ENCODE measurements at regions not wholly inside any gene's neighbourhood (a gene's known extent, or its start where the extent isn't known, plus 50 kb on each side); places are given as distances from the start of the nearest gene placed in this dataset.

DNA sequence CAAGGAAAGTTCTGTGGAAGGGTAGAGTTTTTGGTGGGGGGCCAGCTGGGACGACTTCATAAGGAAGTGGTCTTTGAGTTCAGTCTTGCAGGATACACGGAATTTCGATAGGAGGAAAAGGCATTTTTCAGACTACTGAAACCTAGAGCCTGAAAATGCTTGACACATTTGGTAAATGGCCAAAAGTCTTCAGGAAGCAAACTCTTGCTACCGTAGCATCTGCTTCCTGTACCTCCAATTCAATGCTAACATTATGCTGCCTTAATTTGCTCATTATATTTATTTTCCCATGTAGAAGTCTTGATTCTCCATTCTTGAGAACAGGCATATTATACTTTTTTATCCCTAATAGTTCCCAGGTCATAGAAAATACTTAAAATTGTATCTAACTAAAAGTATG is 129.3 kb upstream of the MED13 start:
- TF ChIP-seq, protein P1, sequence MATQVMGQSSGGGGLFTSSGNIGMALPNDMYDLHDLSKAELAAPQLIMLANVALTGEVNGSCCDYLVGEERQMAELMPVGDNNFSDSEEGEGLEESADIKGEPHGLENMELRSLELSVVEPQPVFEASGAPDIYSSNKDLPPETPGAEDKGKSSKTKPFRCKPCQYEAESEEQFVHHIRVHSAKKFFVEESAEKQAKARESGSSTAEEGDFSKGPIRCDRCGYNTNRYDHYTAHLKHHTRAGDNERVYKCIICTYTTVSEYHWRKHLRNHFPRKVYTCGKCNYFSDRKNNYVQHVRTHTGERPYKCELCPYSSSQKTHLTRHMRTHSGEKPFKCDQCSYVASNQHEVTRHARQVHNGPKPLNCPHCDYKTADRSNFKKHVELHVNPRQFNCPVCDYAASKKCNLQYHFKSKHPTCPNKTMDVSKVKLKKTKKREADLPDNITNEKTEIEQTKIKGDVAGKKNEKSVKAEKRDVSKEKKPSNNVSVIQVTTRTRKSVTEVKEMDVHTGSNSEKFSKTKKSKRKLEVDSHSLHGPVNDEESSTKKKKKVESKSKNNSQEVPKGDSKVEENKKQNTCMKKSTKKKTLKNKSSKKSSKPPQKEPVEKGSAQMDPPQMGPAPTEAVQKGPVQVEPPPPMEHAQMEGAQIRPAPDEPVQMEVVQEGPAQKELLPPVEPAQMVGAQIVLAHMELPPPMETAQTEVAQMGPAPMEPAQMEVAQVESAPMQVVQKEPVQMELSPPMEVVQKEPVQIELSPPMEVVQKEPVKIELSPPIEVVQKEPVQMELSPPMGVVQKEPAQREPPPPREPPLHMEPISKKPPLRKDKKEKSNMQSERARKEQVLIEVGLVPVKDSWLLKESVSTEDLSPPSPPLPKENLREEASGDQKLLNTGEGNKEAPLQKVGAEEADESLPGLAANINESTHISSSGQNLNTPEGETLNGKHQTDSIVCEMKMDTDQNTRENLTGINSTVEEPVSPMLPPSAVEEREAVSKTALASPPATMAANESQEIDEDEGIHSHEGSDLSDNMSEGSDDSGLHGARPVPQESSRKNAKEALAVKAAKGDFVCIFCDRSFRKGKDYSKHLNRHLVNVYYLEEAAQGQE (IDR thresholded peaks at IDR 0.05; ENCODE audit: insufficient read depth in 1 of 2, low read depth in 2 of 2, low read length in 2 of 2), result no peak
- no peak for TF ChIP-seq TAF1 (IDR thresholded peaks at IDR 0.05; ENCODE audit: borderline replicate concordance, insufficient read depth, low read length)
- TF ChIP-seq SIN3A (IDR thresholded peaks at IDR 0.05; ENCODE audit: borderline replicate concordance, insufficient read depth, low read length), result no peak
- no peak for TF ChIP-seq FOXP2 (optimal IDR thresholded peaks at IDR 0.05; ENCODE audit: borderline replicate concordance, extremely low read depth, extremely low read length, insufficient read depth)
- no peak for TF ChIP-seq POLR2AphosphoS5 (IDR thresholded peaks at IDR 0.05; ENCODE audit: low read depth, low read length)

DNA sequence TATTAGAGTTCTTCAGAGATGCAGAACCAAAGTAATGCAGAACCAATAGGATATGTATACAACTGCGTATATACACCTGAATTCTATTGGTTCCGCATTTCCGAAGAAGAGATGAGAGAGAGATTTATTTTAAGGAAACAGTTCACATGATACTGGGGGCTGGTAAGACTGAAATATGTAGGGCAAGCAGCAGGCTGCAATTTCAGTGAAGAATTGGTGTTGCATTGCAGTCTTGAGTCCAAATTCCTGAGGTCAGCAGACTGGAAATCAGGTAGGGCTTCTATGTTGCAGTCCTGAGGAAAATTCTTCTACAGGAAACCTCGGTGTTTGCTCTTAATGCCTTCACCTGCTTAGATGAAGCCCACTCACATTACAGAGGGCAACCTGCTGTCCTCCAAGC is 128.2 kb upstream of the MED13 start:
- TF ChIP-seq TAF1 (IDR thresholded peaks at IDR 0.05; ENCODE audit: borderline replicate concordance, insufficient read depth, low read length) (no peak), POLR2AphosphoS5 (IDR thresholded peaks at IDR 0.05; ENCODE audit: low read depth, low read length) (no peak), FOXP2 (optimal IDR thresholded peaks at IDR 0.05; ENCODE audit: borderline replicate concordance, extremely low read depth, extremely low read length, insufficient read depth) (no peak), SIN3A (IDR thresholded peaks at IDR 0.05; ENCODE audit: borderline replicate concordance, insufficient read depth, low read length) (no peak)
- TF ChIP-seq, protein P1 (IDR thresholded peaks at IDR 0.05; ENCODE audit: insufficient read depth in 1 of 2, low read depth in 2 of 2, low read length in 2 of 2), result no peak

DNA sequence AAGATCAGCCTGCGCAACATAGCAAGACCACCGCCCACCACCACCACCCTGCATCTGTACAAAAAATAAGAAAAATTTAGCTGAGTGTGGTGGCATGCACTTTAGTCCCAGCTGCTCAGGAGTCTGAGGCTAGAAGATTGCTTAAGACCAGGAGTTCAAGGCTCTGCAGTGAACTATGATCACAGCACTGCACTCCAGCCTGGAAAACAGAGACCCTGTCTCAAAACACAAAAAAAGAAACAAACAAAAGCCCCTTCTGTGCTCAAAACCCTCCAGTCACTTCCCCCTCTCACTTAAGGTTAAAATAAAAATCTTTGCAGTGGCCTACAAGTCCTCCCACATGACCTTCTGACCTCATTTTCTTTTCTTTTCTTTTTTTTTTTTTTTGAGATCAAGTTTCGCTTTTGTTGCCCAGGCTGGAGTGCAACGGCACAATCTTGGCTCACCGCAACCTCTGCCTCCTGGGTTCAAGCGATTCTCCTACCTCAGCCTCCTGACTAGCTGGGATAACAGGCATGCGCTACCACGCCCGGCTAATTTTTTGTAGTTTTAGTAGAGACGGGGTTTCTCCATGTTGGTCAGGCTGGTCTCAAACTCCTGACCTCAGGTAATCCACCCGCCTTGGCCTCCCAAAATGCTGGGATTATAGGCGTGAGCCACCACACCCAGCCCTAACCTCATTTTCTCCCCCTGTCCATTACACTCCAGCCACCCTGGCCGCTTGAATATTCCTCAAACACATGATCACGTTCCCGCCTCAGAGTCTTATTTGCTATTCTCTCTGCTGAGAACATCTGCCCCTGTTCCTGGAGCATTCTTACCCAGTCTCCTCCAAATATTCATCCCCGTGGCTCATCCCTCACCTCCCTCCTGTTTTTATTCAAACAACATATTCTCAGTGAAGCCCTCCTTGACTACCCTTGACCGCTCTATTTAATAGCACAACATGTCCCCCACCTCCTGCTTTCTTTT is 126.6 kb upstream of the MED13 start:
- no peak for TF ChIP-seq POLR2AphosphoS5 (IDR thresholded peaks at IDR 0.05; ENCODE audit: low read depth, low read length)
- no peak for TF ChIP-seq FOXP2 (optimal IDR thresholded peaks at IDR 0.05; ENCODE audit: borderline replicate concordance, extremely low read depth, extremely low read length, insufficient read depth)
- TF ChIP-seq, protein P1 (IDR thresholded peaks at IDR 0.05; ENCODE audit: insufficient read depth in 1 of 2, low read depth in 2 of 2, low read length in 2 of 2), result no peak
- no peak for TF ChIP-seq SIN3A (IDR thresholded peaks at IDR 0.05; ENCODE audit: borderline replicate concordance, insufficient read depth, low read length)
- TF ChIP-seq TAF1 (IDR thresholded peaks at IDR 0.05; ENCODE audit: borderline replicate concordance, insufficient read depth, low read length), result no peak

DNA sequence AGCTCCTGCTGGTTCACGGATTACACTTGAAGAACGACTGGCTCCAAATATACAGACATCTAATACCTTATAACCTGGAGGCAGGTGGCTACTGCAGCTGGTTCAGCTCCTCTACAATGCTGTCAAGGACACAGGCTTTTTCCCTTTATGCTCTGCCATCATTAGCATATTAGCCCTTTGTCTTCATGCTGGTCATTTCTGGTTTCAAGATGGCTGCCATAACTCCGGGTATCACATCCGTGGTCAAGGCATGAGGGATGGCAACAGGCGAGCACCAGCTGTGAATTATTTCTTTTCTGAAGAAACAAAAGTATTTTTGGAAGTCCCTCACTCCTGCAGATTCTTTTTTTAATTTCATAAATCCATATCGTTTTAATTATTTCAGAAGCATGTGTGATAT is 124.3 kb upstream of the MED13 start:
- no peak for TF ChIP-seq FOXP2 (optimal IDR thresholded peaks at IDR 0.05; ENCODE audit: borderline replicate concordance, extremely low read depth, extremely low read length, insufficient read depth)
- TF ChIP-seq SIN3A (IDR thresholded peaks at IDR 0.05; ENCODE audit: borderline replicate concordance, insufficient read depth, low read length), result no peak
- no peak for TF ChIP-seq TAF1 (IDR thresholded peaks at IDR 0.05; ENCODE audit: borderline replicate concordance, insufficient read depth, low read length)
- TF ChIP-seq, protein P1 (IDR thresholded peaks at IDR 0.05; ENCODE audit: insufficient read depth in 1 of 2, low read depth in 2 of 2, low read length in 2 of 2), result no peak
- TF ChIP-seq POLR2AphosphoS5 (IDR thresholded peaks at IDR 0.05; ENCODE audit: low read depth, low read length), result no peak

Data from PFSK-1 (cell line).